HG03469 (cell line): ENCODE measurements at regions not wholly inside any gene's neighbourhood (a gene's known extent, or its start where the extent isn't known, plus 50 kb on each side); places are given as distances from the start of the nearest gene placed in this dataset.
"Not testable (repeated sequence)": the region's sequence is repeated elsewhere in the genome, so short reads cannot be mapped to it uniquely, and the experiment has no call there.

Experiments
- ATAC-seq: cut with Tn5 transposase; IDR thresholded peaks from one replicate; pipeline ENCODE4 v1.9.1; 2021; ENCODE audit warnings: mild to moderate bottlenecking, moderate library complexity, moderate number of reproducible peaks; ENCODE audit not compliant: unreplicated experiment

- ATAC-seq = no peak
These were observed 849.8 kb upstream of the SORCS1 start for GRCh38 chr10:108014145-108014901.

GRCh38 chr10:108005627-108006026 lies 841.1 kb upstream of the SORCS1 start:
- ATAC-seq = no peak

GRCh38 chr10:108003576-108003975 lies 839.1 kb upstream of the SORCS1 start:
- ATAC-seq = no peak

- no peak for ATAC-seq
These were observed 838.6 kb upstream of the SORCS1 start for GRCh38 chr10:108003061-108003460.

GRCh38 chr10:108000365-108000764 lies 835.9 kb upstream of the SORCS1 start:
- no peak for ATAC-seq

GRCh38 chr10:107994621-107995270 lies 830.2 kb upstream of the SORCS1 start:
- no peak for ATAC-seq

GRCh38 chr10:107986571-107986970 lies 822.1 kb upstream of the SORCS1 start:
- no peak for ATAC-seq

GRCh38 chr10:107984581-107984980 lies 820.1 kb upstream of the SORCS1 start:
- ATAC-seq = no peak

- no peak for ATAC-seq
These were observed 819.6 kb upstream of the SORCS1 start for GRCh38 chr10:107984149-107984548.

GRCh38 chr10:107978455-107978854 lies 813.9 kb upstream of the SORCS1 start:
- no peak for ATAC-seq

GRCh38 chr10:107971973-107972372 lies 807.5 kb upstream of the SORCS1 start:
- no peak for ATAC-seq

GRCh38 chr10:107971411-107971810 lies 806.9 kb upstream of the SORCS1 start:
- ATAC-seq = no peak

- no peak for ATAC-seq
These were observed 806.0 kb upstream of the SORCS1 start for GRCh38 chr10:107970512-107970911.

- ATAC-seq = no peak
These were observed 805.4 kb upstream of the SORCS1 start for GRCh38 chr10:107969936-107970335.

- ATAC-seq = no peak
These were observed 802.3 kb upstream of the SORCS1 start for GRCh38 chr10:107966826-107967225.

- no peak for ATAC-seq
These were observed 788.4 kb upstream of the SORCS1 start for GRCh38 chr10:107952649-107953556.

GRCh38 chr10:107950411-107951062 lies 786.0 kb upstream of the SORCS1 start:
- ATAC-seq = not testable (repeated sequence)

GRCh38 chr10:107942826-107943225 lies 778.3 kb upstream of the SORCS1 start:
- ATAC-seq = no peak

GRCh38 chr10:107933076-107933475 lies 768.6 kb upstream of the SORCS1 start:
- ATAC-seq = no peak

- ATAC-seq = no peak
These were observed 767.3 kb upstream of the SORCS1 start for GRCh38 chr10:107931808-107932207.

- no peak for ATAC-seq
These were observed 765.5 kb upstream of the SORCS1 start for GRCh38 chr10:107930037-107930436.
